ENCODE measurements at regions not wholly inside any gene's neighbourhood (a gene's known extent, or its start where the extent isn't known, plus 50 kb on each side); places are given as distances from the start of the nearest gene placed in this dataset.

GRCh38 chr2:4217737-4218136, 514.4 kb downstream of the DCDC2C start:
- TF ChIP-seq CTCF (IDR thresholded peaks at IDR 0.05) (no peak), ZFX (IDR thresholded peaks at IDR 0.05; ENCODE audit: borderline replicate concordance) (no peak)
